DMS153 treated with DMSO at 0.1 percent for 48 hours (cell line): ENCODE measurements at regions not wholly inside any gene's neighbourhood (a gene's known extent, or its start where the extent isn't known, plus 50 kb on each side); places are given as distances from the start of the nearest gene placed in this dataset.

Experiments
- DNase-seq: peaks from one replicate; lab custom pipeline; 2025; ENCODE audit not compliant: unreplicated experiment; lab: John Stamatoyannopoulos, UW

- no peak for DNase-seq
Measured at GRCh38 chr2:111633189-111633588, 250.8 kb downstream of the ANAPC1 start.

GRCh38 chr2:111633643-111634042 is 250.3 kb downstream of the ANAPC1 start:
- no peak for DNase-seq

- no peak for DNase-seq
Measured at GRCh38 chr2:111634050-111634794, 249.8 kb downstream of the ANAPC1 start.

GRCh38 chr2:111634995-111635538 is 248.9 kb downstream of the ANAPC1 start:
- no peak for DNase-seq

GRCh38 chr2:111636905-111637304 is 247.1 kb downstream of the ANAPC1 start:
- no peak for DNase-seq

- DNase-seq = no peak
Measured at GRCh38 chr2:111638274-111638877, 245.6 kb downstream of the ANAPC1 start.

- DNase-seq = peak; percentile 7
Measured at GRCh38 chr2:111640480-111640879, 243.5 kb downstream of the ANAPC1 start.

GRCh38 chr2:111642586-111643327 is 241.2 kb downstream of the ANAPC1 start:
- no peak for DNase-seq

GRCh38 chr2:111643759-111644158 is 240.2 kb downstream of the ANAPC1 start:
- no peak for DNase-seq

GRCh38 chr2:111647359-111647758 is 236.6 kb downstream of the ANAPC1 start:
- DNase-seq = no peak

- no peak for DNase-seq
Measured at GRCh38 chr2:111652038-111652437, 232.0 kb downstream of the ANAPC1 start.

- DNase-seq = no peak
Measured at GRCh38 chr2:111652681-111653080, 231.3 kb downstream of the ANAPC1 start.

GRCh38 chr2:111653103-111653624 is 230.8 kb downstream of the ANAPC1 start:
- DNase-seq = no peak

GRCh38 chr2:111653913-111654312 is 230.1 kb downstream of the ANAPC1 start:
- no peak for DNase-seq

- DNase-seq = no peak
Measured at GRCh38 chr2:111654829-111655228, 229.2 kb downstream of the ANAPC1 start.

- DNase-seq = no peak
Measured at GRCh38 chr2:111656436-111656835, 227.6 kb downstream of the ANAPC1 start.

- no peak for DNase-seq
Measured at GRCh38 chr2:111656894-111657293, 227.1 kb downstream of the ANAPC1 start.

- DNase-seq = no peak
Measured at GRCh38 chr2:111657351-111657975, 226.5 kb downstream of the ANAPC1 start.

- DNase-seq = no peak
Measured at GRCh38 chr2:111659361-111660333, 224.3 kb downstream of the ANAPC1 start.

- DNase-seq = no peak
Measured at GRCh38 chr2:111660811-111661210, 223.2 kb downstream of the ANAPC1 start.
